ENCODE measurements at regions not wholly inside any gene's neighbourhood (a gene's known extent, or its start where the extent isn't known, plus 50 kb on each side); places are given as distances from the start of the nearest gene placed in this dataset.

- no peak for DNase-seq (ENCODE audit: low spot score)
These were observed 113.9 kb upstream of the AGTR1 start for GRCh38 chr3:148583793-148584192.

GRCh38 chr3:148584438-148584837 lies 113.3 kb upstream of the AGTR1 start:
- no peak for DNase-seq (ENCODE audit: low spot score)

DNA sequence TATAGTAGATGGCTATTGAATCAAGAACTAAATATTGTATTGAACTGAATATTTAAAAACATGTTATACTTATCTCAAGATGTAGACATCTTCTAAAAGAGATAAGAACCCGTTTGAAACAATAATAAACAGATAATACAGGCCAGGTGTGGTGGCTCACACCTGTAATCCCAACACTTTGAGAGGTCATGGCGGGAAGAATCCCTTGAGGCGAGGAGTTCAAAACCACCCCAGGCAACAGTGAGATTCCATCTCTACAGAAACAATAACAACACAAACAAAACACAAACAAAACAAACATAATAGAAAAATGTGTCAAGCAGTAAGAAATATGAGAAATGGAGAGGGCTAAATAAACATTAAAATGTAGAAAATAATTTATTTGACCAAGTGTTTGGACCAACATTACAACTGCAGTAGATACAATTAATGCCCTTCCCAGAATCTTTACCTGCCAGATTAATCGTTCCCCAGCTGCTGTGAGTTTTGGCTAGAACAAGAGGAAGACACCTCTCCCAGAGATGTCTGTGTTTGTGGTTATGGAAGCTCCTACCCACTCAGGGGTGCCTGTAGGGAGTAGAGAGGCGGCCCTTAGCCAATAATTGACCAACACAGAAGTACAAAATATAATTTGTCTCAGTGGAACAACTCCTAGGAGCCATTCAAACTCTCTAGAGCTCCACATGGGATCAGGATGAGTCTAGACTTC lies 111.9 kb upstream of the AGTR1 start:
- DNase-seq (ENCODE audit: low spot score), result no peak

DNA sequence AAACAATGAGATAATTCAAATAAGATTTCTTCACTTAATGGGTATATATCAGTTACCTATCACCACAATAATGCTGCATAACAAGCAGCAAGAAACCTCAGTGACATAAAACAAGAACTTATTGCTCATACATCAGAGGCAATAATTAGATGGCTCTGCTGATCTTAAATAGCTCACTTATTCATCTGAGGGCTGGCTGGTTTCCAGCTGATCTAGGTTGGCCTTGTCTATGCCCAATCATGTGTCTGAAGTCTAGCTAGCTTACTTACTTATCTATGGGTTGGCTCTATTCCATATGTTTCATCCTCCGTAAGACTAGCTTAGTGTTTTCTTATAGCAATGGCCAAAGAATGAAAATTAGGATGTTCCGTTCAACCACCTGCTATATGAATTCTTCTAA lies 109.4 kb upstream of the AGTR1 start:
- no peak for DNase-seq (ENCODE audit: low spot score)

DNA sequence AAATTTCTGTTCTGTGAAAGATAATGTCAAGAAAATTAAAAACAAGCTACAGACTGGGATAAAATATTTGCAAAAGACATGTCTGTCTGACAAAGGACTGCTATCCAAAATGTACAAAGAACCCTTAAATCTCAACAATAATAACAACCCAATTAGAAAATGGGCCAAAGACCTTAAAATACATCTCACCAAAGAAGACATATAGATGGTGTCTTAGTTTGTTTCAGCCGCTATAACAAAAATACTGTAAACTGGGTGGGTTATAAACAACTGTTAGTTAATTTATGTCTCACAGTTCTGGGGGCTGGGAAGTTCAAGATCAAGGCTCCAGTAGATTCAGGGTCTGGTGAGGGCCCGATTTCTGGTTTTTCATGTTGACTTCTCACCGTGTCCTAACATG lies 106.2 kb upstream of the AGTR1 start:
- DNase-seq (ENCODE audit: low spot score), result no peak

DNA sequence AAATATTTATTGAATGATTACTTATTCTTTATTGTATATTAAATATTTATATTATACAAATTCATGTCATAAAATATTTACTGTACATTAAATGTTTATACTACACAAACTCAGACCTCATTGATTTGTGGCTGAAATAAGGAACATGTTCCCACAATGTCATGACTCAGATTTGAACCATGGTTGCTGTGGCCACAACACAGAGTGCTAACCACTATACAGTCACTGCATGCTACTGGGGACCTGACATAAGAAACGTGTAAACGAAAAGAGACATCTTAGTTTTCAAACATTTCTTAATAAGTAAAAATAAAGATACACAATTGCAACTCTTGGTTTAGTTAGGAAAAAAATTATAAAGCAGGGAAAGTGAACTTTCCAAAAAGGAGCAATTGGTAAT lies 99.1 kb upstream of the AGTR1 start:
- no peak for DNase-seq (ENCODE audit: low spot score)

- DNase-seq (ENCODE audit: low spot score), result no peak
These were observed 98.2 kb upstream of the AGTR1 start for GRCh38 chr3:148599481-148599880.

DNA sequence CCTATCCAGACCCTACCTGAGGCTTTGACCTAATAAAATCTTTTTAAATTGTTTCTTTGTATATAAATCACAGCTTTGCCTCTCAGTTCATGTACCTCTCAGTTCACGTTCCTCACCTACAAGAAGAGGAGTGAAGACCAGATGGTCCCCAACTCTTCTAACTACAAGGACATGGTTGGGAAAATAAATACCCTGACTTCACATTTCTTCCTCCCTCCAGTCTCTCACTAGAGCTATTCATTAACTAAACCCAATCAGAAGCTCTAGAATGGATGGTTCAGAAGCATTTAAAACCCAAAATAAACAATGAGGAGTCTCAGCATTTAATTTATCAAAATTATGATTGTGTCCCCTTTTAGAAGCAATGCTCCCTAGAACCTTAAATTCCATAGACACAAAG lies 97.3 kb upstream of the AGTR1 start:
- DNase-seq (ENCODE audit: low spot score), result no peak

DNA sequence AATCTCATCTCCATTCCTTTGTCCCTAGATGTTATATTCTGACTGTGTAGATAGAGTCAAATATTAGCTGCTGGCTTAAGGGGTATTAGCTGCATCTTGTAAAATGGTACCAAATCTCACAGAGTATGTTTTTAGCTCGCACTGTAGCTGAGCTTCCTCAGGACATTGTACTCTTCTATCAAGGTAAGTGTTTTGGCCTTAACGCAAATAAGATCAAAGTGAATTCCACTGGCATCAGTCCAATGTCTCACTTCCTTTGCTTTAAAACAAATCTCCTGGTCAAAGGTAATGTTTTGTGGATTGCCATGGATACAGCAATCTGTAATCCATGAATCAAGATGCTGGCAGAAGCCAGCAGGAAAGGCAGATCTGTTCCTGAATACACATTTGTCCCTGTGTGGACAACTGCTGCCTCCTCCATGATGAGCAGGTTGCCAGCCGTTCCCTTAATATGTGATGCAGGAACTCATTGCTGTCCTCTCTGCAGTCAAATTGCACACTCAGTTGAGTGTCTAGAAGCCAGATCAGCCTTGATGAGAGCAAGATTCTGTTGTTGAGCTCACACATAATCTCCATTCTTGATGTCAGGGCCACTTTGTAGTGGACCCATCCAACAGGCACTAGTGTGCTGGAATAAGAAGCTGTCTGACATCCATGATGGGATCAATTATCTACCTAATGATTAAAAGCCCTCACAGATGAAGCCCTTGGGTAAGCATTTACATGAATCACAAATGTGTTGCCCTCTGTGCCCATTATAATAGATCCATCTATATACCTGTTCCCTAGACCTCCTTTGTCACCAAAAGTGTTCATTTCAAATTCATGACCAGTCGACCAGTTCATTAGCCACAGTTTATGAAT lies 96.6 kb upstream of the AGTR1 start:
- no peak for DNase-seq (ENCODE audit: low spot score)

- no peak for DNase-seq (ENCODE audit: low spot score)
These were observed 95.7 kb upstream of the AGTR1 start for GRCh38 chr3:148601766-148602685.

DNA sequence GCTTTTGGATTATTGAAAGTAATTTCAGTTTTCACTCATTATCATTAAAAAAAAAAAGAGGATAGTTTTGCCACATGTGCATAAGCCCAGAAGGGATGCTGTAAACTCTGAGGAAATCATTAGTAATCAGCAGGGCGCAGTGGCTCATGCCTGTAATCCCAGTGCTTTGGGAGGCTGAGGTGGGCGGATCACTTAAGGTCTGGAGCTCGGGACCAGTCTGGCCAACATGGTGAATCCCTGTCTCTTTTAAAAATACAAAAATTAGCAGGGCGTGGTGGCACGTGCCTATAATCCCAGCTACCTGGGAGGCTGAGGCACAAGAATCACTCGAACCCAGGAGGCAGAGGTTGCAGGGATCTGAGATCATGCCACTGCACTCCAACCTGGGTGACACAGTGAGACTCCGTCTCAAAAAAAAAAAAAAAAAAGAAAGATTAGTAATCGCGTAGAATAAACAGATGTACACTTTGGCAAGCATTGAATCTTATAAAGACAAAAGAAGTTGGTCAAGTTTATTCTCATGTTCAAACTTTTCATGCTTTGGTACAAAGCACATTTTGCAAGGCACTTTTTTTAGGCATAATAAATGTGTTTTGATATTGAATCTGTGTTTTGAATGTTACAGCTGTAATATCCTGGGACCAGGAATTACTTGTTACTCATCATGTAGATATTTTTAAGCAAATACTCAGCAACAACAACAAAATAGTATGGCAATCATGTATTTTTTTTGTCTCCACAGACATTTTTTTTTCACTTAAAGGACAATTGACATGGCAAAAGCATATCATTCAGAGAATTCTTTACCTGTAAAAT lies 93.2 kb upstream of the AGTR1 start:
- DNase-seq (ENCODE audit: low spot score), result no peak

GRCh38 chr3:148605521-148605920 lies 92.2 kb upstream of the AGTR1 start:
- DNase-seq (ENCODE audit: low spot score), result no peak

GRCh38 chr3:148606979-148607378 lies 90.7 kb upstream of the AGTR1 start:
- DNase-seq (ENCODE audit: low spot score), result no peak

GRCh38 chr3:148607491-148607890 lies 90.2 kb upstream of the AGTR1 start:
- no peak for DNase-seq (ENCODE audit: low spot score)

- no peak for DNase-seq (ENCODE audit: low spot score)
These were observed 85.4 kb upstream of the AGTR1 start for GRCh38 chr3:148612278-148612677.

- no peak for DNase-seq (ENCODE audit: low spot score)
These were observed 82.3 kb upstream of the AGTR1 start for GRCh38 chr3:148615382-148615781.

DNA sequence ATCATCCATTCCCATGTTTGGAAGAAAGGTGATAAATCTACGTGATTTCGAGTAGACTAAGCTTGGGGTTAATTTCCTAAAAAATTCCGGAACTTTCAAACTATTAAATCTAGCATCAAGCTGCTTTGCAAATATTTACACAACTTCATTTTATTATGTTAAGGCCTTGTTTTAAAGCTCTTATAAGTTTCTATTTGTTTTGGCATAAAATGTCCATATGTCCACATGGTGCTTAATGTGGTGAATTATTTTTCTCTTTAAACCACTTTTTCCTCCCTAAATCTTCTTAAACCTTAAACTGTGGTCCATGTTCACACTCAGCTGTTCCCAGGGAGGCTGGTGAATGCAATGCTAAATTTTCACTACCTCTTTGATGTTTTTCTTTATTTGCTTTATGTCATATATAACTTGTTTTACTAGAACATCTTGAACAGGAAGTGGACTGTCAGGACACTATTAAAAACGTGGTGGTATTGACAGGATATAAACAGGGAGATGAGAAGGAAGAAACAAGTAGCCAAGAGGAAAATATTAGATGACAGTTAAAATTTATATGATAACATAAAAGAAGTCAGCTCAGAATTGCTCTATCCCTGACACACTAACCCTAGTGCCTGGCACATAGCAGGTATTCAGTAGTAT lies 72.5 kb upstream of the AGTR1 start:
- DNase-seq (ENCODE audit: low spot score), result no peak

GRCh38 chr3:148625991-148626390 lies 71.7 kb upstream of the AGTR1 start:
- no peak for DNase-seq (ENCODE audit: low spot score)

DNA sequence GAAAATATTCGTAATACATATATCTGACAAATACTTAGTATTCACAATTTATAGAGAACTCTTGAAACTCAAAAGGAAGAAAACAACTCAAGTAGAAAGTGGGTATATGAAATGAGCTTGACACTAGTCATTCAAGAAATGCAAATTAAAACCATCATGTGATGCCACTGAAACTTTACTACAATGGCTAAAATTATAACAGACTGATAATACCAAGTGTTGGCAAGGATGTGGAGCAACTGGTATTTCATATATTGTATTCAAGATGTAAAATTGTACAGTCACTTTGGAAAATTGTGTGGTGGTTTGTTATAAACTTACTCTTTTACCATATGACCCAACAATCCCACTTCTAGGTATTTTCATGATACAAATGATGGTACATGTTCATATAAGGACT lies 68.7 kb upstream of the AGTR1 start:
- no peak for DNase-seq (ENCODE audit: low spot score)

DNA sequence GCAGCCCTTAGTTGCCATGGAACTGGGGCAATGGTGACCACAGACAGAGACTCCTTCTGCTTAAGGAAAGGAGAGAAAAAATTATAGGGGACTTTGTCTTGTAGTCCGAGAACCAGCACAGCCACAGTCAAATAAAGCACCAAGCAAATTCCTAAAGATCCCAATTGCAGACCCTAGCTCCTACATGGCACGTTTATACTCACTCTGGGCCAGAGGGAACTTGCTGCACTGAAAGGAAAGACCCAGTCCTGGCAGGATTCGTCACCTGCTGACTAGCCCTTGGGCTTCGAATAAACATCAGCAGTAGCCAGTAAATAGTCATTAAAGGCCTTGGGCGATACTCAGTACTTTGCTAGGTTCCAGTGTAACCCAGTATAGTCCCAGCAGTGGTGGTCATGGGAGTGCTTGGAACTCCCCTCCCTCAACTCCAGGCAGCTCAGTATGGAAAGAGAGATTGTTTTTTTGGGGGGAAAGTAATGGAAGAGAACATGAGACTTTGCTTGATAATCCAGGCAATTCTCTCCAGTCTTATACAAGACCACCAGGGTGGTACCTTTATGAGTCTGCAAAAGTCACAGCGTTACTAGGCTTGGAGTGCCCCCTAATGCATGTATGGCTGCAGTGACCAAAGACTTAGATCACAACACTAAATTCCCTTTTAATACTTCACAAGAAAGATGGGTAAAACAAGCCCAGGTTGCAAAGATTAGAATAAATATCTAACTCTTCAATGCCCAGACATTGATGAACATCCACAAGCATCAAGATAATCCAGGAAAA lies 66.4 kb upstream of the AGTR1 start:
- no peak for DNase-seq (ENCODE audit: low spot score)

All from A172 (cell line).